HG03159 (cell line): ENCODE measurements at regions not wholly inside any gene's neighbourhood (a gene's known extent, or its start where the extent isn't known, plus 50 kb on each side); places are given as distances from the start of the nearest gene placed in this dataset.

ENCODE experiments used
- ATAC-seq: cut with Tn5 transposase; IDR thresholded peaks from one replicate; pipeline ENCODE4 v1.9.1; 2021; ENCODE audit warnings: mild to moderate bottlenecking, moderate library complexity; ENCODE audit not compliant: unreplicated experiment

DNA sequence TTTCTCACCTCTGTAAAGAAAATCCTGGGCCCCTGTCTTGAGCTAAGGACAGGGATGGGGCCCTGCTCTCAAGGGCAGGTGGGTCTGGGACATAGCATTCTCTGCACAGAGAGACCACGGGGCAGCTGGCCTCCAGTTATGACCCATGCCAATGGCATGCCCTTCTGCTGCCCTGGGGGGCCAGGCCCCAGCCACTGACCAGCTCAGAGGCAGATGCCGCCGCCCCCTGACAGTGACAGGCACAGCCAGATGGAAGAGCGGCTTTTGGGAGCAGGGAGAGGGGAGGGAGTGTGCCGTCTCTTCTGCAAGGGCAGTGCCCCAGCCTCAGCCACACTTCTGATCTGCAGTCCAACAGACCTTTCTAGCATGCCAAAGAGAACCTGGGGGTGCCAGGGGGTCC, 114.8 kb upstream of the NAV2 start:
- ATAC-seq = no peak

DNA sequence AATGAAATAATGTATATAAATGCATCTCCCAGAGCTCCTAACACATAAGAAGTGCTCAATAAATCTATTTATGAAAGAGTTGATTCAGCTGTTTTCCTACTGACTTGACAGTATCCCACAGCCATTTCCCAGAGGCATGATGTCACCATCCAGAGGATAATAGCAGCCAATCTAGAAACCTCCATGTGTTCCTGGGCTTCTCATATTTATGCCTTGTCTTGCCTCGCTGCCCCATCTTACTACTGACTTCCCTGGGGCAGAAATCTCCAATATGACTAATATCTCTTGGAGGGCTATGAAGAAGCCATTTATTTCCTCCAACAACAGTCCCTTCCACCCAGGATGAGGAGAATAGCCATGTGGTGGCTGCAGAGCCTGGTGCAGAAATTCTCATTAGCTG, 115.4 kb upstream of the NAV2 start:
- no peak for ATAC-seq

GRCh38 chr11:19595840-19596751, 116.5 kb upstream of the NAV2 start:
- ATAC-seq = no peak

DNA sequence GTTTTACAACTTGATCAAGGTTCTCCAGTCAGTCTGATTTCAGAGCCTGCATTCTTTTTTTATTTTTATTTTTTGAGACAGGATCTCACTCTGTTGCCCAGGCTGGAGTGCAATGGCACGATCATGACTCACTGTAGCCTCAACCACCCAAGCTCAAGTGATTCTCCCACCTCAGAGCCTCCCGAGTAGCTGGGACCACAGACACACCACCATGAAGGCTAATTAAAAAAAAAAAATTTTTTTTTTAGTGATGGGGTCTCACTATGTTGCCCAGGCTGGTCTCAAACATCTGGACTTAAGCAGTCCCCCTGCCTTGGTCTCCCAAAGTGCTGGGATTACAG, 117.2 kb upstream of the NAV2 start:
- ATAC-seq = no peak

DNA sequence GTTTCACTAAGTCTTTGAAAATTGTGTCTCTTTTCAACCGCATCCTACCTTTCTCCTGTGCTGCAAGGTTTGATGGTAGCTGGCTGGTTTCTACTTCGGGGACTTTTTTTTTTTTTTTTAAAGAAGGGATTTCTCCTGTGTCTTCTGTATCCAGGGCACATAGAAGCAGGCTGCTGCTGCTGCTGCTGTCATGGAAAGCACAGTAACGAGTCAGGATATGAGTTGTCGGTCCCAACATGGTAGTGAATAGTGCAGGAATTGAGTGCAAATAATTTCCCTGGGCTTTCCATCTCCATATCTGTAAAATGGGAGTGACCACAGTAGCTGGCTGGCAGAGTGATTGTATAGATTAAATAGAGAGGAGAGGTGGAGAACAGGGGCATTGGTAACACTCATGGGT, 118.3 kb upstream of the NAV2 start:
- no peak for ATAC-seq

GRCh38 chr11:19592842-19593241, 119.8 kb upstream of the NAV2 start:
- ATAC-seq = no peak

- no peak for ATAC-seq
Measured at GRCh38 chr11:19589567-19590260, 122.9 kb upstream of the NAV2 start.

- ATAC-seq = no peak
Measured at GRCh38 chr11:19587979-19588378, 124.7 kb upstream of the NAV2 start.

GRCh38 chr11:19580646-19581045, 132.0 kb upstream of the NAV2 start:
- ATAC-seq = no peak

DNA sequence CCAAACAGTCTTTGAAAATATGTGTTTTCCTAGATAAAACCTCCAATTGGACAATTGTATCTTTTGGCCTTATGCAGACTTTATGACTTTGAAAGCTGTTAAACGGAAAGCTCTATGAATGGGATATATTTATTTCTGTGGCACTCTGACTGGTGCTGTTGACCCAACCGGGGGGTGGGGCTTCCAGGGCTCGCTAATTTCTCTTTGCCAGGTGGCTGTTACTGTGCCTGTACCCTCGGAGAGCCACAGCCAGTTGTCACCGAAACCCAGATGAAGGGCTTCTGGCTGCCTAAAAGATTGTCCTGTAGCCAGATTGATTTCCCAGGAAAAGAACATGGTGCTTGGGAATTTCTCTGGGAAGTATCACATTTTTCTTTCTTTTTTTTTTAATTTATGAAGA, 132.7 kb upstream of the NAV2 start:
- ATAC-seq = no peak

DNA sequence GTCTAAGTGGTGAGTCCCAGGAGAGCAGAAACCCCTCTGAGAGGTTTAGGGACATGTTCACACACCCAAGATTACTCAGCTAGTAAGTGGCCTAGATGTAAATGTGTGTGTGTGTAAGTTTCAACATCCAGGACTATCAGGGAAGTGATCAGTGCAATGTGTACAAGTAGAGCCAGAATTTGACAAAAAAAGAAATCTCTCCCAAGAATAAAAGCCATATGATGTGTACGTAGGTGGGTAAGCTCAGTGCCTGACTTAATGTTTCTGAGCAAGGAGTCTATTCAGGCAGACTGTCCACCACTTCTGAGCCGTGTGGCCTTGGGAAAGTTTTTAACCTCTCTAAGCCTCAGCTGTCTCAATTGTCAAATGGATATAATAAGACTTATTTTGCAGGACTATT, 133.8 kb upstream of the NAV2 start:
- ATAC-seq = no peak

GRCh38 chr11:19577976-19578619, 134.5 kb upstream of the NAV2 start:
- no peak for ATAC-seq

DNA sequence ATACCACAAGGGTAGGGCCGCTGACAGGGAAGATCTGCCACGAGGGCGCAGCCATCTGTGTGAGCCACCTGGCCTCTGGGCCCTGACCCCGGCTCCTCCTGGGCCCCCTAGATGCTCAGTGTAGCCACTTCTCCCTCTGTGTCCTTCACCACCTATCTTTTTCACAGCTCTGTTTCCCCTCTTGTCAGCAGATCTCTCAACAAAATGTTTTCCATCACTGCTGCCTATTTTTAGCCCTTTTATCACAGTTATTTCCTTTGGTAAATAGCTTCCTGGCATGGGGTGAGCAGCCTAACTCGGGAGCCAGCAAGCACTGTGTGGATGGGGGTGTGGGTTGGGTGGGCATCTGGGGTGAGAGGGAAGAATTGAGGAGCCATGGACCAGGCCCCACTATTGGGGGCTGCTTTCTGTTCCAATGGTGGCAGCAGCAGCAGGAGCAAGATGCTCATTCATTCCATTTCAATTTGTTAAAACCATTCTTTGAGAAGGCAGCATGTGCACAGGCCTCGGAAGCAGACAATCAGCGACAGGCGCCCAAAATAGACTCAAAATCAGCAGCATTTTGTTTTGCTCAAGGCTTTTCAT, 135.2 kb upstream of the NAV2 start:
- ATAC-seq = no peak

GRCh38 chr11:19576903-19577302, 135.7 kb upstream of the NAV2 start:
- ATAC-seq = no peak

- ATAC-seq = no peak
Measured at GRCh38 chr11:19576054-19576453, 136.6 kb upstream of the NAV2 start.

DNA sequence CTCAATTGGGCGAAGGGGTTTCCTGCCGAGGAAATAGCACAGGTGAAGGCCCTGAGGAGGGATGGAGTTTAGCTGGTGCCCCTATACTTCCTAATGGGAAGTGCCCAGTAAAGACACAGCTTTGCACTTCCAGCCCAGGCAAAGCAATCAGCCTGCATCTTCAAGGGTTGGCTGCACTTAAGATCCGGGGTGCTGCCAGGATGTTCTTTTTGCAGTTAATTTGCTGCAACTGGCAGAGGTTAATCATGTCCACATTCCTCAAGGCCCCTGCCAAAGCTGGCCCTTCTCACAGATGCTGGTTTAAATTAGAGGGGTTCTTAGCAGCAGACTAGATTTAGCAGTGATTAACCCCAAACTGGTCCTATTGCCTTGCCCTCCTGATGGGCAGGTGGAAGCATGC, 137.7 kb upstream of the NAV2 start:
- ATAC-seq = no peak

DNA sequence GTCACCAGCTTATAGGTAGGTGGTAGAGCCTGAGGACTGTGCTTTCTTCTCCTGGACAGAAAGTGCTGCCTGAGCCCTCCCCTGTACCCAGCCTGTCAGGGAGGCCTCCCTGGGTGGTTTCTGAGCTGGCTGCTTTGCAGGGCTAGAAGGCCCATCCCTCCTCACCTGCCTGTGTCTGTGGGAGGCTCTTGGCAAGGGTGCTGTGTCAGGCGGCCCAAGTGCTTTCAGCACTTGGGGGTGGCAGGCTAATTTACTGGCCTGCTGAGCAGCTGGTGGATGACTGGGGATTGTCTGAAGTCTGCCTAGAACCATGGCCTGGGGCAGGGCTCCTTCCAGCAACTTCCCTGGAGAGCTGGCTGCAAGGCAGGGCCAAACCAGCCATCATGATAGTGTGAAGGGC, 139.0 kb upstream of the NAV2 start:
- no peak for ATAC-seq

DNA sequence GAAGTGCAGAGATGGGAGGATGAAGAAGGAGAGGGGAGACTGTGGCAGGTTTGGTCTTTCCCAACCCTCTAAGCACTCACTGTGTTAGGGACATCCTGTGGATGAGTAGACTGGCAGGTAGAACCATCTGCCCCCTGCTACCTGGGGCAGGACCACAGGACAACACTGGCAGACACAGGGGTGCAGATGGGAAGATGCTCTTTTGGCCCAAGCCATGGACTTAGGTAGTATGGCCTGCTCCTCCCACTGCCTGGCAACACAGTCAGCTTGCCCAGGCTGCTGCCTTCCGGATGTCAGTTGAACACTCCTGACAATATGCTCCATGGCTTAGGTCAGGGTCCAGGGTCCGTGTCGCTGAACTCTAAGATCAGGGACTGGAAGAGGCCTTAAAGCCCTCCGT, 140.7 kb upstream of the NAV2 start:
- no peak for ATAC-seq

- no peak for ATAC-seq
Measured at GRCh38 chr11:19570889-19571288, 141.7 kb upstream of the NAV2 start.

- ATAC-seq = no peak
Measured at GRCh38 chr11:19567996-19568395, 144.6 kb upstream of the NAV2 start.

DNA sequence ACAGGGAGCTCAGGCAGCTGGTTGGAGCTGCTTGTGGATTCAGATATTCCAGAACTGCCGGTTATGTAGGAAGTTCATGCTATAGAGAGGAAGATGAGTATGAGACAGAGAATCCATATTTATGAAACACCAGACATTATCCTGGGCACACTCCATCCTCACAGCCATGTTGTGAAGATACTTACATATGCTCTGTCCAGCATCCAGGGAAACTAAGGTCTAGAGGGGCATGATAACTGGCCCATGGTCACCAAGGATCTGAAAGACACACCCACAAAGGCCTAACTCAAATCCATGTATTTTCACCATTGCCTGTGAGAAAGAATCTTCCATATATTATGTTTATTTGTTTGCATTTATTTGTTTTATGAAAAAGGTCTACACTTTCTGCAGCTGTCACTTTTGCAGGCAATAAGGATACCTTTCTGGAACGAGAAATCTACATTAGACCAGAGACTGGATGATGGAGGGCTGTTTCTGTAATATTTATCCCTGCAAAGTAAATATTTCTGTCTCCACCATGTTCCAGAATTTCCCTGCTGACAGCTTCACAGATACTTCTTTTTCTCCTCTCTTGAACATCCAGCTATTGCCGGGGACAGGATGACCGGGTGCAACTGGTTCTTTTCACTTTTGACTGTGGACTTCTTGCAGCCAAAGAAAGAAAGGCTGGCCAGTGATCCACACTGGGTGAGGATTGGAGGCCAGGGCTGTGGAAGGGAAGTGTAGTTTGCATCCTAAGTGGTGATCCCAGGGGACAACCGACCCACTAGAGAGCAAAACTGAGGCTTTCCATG, 145.9 kb upstream of the NAV2 start:
- no peak for ATAC-seq
